ENCODE measurements at regions not wholly inside any gene's neighbourhood (a gene's known extent, or its start where the extent isn't known, plus 50 kb on each side); places are given as distances from the start of the nearest gene placed in this dataset.
A peak's percentile ranks its signal among the peaks of the same experiment; 100 is the strongest.

DNA sequence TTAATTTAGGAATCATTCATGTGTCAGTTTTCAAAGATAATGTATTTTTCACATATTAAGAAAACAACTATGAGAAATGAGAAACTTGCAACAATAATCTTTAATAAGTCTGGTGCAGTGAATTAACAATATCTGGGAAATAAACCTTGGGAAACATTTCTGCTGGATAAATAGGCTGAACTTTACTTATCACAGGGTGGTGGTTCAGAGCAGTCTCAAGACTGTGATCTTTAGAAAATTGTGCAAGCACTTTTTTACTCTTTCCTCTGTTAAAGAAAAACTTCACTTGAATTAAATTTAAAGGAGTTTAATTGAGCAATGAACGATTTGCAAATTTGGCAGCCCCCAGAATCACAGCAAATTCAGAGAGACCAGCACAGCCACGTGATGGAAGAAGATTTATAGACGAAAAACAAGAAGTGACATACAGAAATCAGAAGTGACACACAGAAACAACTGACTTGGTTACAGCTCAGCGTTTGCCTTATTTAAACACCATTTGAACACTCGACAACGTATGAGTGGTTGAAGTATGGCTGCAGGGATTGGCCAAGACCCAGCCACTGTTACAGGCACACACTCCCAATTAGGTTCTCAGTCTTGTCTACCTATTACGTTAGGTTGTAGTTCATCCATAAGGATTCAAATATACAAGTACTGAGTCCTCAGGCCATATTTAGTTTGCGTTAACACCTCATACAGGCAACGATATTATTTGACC lies 631.9 kb downstream of the SLCO4C1 start:
- Histone ChIP-seq H3K23ac (ENCODE audit: low read length in 2 of 2) (no peak overlapping the region), H3K79me1 (replicated peaks; ENCODE audit: low read length, poor library complexity, severe bottlenecking) (no peaks in the 10 kb centered on the region), H3K27ac (ENCODE audit: low read length, poor library complexity, severe bottlenecking) (no peak overlapping the region), H3K27me3 (ENCODE audit: control insufficient read depth in 1 of 2, insufficient read depth in 1 of 2, low read length in 2 of 2) (no peaks in the 10 kb centered on the region), H2BK12ac (ENCODE audit: low read length in 2 of 2) (no peak overlapping the region), H3K4me1 (ENCODE audit: control insufficient read depth, insufficient read depth, low read depth, low read length) (no peaks in the 10 kb centered on the region), H2BK120ac (ENCODE audit: low read depth, low read length) (no peak overlapping the region), H4K91ac (ENCODE audit: low read length) (no peak overlapping the region), H2AFZ (ENCODE audit: low read depth, low read length) (peak overlapping the region; percentile 71), H3K18ac (ENCODE audit: low read depth in 1 of 2, low read length in 2 of 2) (no peak overlapping the region), H2AK5ac (ENCODE audit: low read length, severe bottlenecking) (no peak overlapping the region), H3K14ac (ENCODE audit: low read length in 2 of 2) (no peak overlapping the region), H3K9me3 (ENCODE audit: control insufficient read depth, low read length) (no peaks in the 10 kb centered on the region), H3K4ac (ENCODE audit: low read depth in 1 of 2, low read length in 2 of 2) (no peak overlapping the region), H3K4me2 (ENCODE audit: low read length, poor library complexity, severe bottlenecking) (no peak overlapping the region), H3K36me3 (ENCODE audit: control insufficient read depth in 1 of 2, insufficient read depth in 2 of 2, low read depth in 1 of 2, low read length in 2 of 2) (no peaks in the 10 kb centered on the region), H4K8ac (ENCODE audit: low read length) (no peak overlapping the region), H2BK5ac (ENCODE audit: low read depth, low read length, poor library complexity, severe bottlenecking) (no peak overlapping the region), H2BK15ac (ENCODE audit: low read depth, poor library complexity, severe bottlenecking) (no peak overlapping the region), H3K9ac (ENCODE audit: low read length) (no peak overlapping the region), H3K4me3 (ENCODE audit: insufficient read depth in 1 of 2, low read depth in 1 of 2, low read length in 2 of 2) (no peak overlapping the region)
- no peak for DNase-seq
- WGBS: 80% methylated on average over 7 of the region's 9 CpGs

DNA sequence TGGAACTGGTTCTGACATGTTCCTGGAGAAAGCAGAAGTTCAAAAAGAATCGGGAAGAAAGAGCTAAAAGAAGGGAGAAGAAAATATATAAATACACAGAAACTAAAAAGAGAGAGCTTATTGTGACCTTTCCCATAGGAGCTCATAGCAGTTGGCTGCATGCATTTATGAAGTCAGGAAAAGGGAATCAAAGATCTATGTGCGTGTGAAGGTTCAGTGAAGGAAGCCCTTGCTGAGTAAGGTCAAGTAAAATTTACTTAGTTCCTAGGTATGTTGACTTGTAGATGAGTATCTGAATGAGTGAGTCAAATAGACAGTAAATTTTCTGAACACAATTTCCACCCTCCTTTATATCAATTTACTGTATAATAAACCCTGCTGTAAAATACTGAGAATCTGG lies 632.5 kb downstream of the SLCO4C1 start:
- Histone ChIP-seq H3K36me3 (ENCODE audit: control insufficient read depth in 1 of 2, insufficient read depth in 2 of 2, low read depth in 1 of 2, low read length in 2 of 2) (no peaks in the 10 kb centered on the region), H2BK12ac (ENCODE audit: low read length in 2 of 2) (no peak overlapping the region), H2AK5ac (ENCODE audit: low read length, severe bottlenecking) (no peak overlapping the region), H2BK15ac (ENCODE audit: low read depth, poor library complexity, severe bottlenecking) (no peak overlapping the region), H3K79me1 (replicated peaks; ENCODE audit: low read length, poor library complexity, severe bottlenecking) (no peaks in the 10 kb centered on the region), H4K8ac (ENCODE audit: low read length) (no peak overlapping the region), H2BK120ac (ENCODE audit: low read depth, low read length) (no peak overlapping the region), H3K18ac (ENCODE audit: low read depth in 1 of 2, low read length in 2 of 2) (no peak overlapping the region), H3K27ac (ENCODE audit: low read length, poor library complexity, severe bottlenecking) (no peak overlapping the region), H2BK5ac (ENCODE audit: low read depth, low read length, poor library complexity, severe bottlenecking) (no peak overlapping the region), H3K4me1 (ENCODE audit: control insufficient read depth, insufficient read depth, low read depth, low read length) (no peaks in the 10 kb centered on the region), H3K27me3 (ENCODE audit: control insufficient read depth in 1 of 2, insufficient read depth in 1 of 2, low read length in 2 of 2) (no peaks in the 10 kb centered on the region), H3K4ac (ENCODE audit: low read depth in 1 of 2, low read length in 2 of 2) (no peak overlapping the region), H2AFZ (ENCODE audit: low read depth, low read length) (no peak overlapping the region), H3K4me3 (ENCODE audit: insufficient read depth in 1 of 2, low read depth in 1 of 2, low read length in 2 of 2) (no peak overlapping the region), H3K9ac (ENCODE audit: low read length) (no peak overlapping the region), H3K23ac (ENCODE audit: low read length in 2 of 2) (no peak overlapping the region), H3K14ac (ENCODE audit: low read length in 2 of 2) (no peak overlapping the region), H3K9me3 (ENCODE audit: control insufficient read depth, low read length) (no peaks in the 10 kb centered on the region), H4K91ac (ENCODE audit: low read length) (no peak overlapping the region), H3K4me2 (ENCODE audit: low read length, poor library complexity, severe bottlenecking) (no peak overlapping the region)
- DNase-seq: no peak
- 92% methylated on average over 1 of the region's 2 CpGs for WGBS

- Histone ChIP-seq H3K9me3 (ENCODE audit: control insufficient read depth, low read length) (no peaks in the 10 kb centered on the region), H2AFZ (ENCODE audit: low read depth, low read length) (no peak overlapping the region), H3K4ac (ENCODE audit: low read depth in 1 of 2, low read length in 2 of 2) (no peak overlapping the region)
These were observed 633.8 kb downstream of the SLCO4C1 start for GRCh38 chr5:101662263-101662662.

DNA sequence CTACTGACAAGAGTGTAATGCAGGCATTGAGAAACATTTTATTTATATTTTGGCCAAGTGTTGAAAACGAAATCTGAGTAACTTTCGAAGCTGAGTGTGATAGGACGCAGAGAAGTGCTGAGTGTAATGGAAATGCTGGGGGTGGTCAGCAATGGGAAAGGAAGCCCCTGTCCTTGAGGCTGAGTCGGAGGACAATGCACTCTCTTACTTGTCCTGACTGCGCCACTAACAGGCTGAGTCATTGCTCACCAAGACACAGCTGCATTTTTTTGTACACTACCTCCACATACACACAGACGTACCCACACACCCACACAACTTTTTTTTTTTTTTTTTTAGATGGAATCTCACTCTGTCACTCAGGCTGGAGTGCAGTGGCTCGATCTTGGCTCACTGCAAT lies 637.7 kb downstream of the SLCO4C1 start:
- 56% methylated on average over 7 of the region's 7 CpGs for WGBS
- H3K4me2 ChIP-seq (ENCODE audit: low read length, poor library complexity, severe bottlenecking): no peak overlapping the region
- DNase-seq: no peak
- no peak overlapping the region for H2BK120ac ChIP-seq (ENCODE audit: low read depth, low read length)
- no peak overlapping the region for H4K91ac ChIP-seq (ENCODE audit: low read length)
- no peak overlapping the region for H2BK12ac ChIP-seq (ENCODE audit: low read length in 2 of 2)
- no peak overlapping the region for H2AK5ac ChIP-seq (ENCODE audit: low read length, severe bottlenecking)
- no peaks in the 10 kb centered on the region for H3K27me3 ChIP-seq (ENCODE audit: control insufficient read depth in 1 of 2, insufficient read depth in 1 of 2, low read length in 2 of 2)
- no peak overlapping the region for H3K9ac ChIP-seq (ENCODE audit: low read length)
- no peak overlapping the region for H2AFZ ChIP-seq (ENCODE audit: low read depth, low read length)
- H3K79me1 ChIP-seq (replicated peaks; ENCODE audit: low read length, poor library complexity, severe bottlenecking): no peaks in the 10 kb centered on the region
- H3K18ac ChIP-seq (ENCODE audit: low read depth in 1 of 2, low read length in 2 of 2): no peak overlapping the region
- no peak overlapping the region for H2BK15ac ChIP-seq (ENCODE audit: low read depth, poor library complexity, severe bottlenecking)
- H3K36me3 ChIP-seq (ENCODE audit: control insufficient read depth in 1 of 2, insufficient read depth in 2 of 2, low read depth in 1 of 2, low read length in 2 of 2): no peaks in the 10 kb centered on the region
- H3K4me3 ChIP-seq (ENCODE audit: insufficient read depth in 1 of 2, low read depth in 1 of 2, low read length in 2 of 2): no peak overlapping the region
- H3K9me3 ChIP-seq (ENCODE audit: control insufficient read depth, low read length): no peaks in the 10 kb centered on the region
- no peaks in the 10 kb centered on the region for H3K4me1 ChIP-seq (ENCODE audit: control insufficient read depth, insufficient read depth, low read depth, low read length)
- H4K8ac ChIP-seq (ENCODE audit: low read length): no peak overlapping the region
- H3K14ac ChIP-seq (ENCODE audit: low read length in 2 of 2): no peak overlapping the region
- no peak overlapping the region for H3K27ac ChIP-seq (ENCODE audit: low read length, poor library complexity, severe bottlenecking)
- H3K4ac ChIP-seq (ENCODE audit: low read depth in 1 of 2, low read length in 2 of 2): no peak overlapping the region
- no peak overlapping the region for H2BK5ac ChIP-seq (ENCODE audit: low read depth, low read length, poor library complexity, severe bottlenecking)
- H3K23ac ChIP-seq (ENCODE audit: low read length in 2 of 2): no peak overlapping the region

More at GRCh38 chr5:101662263-101662662, 633.8 kb downstream of the SLCO4C1 start:
- Histone ChIP-seq H3K23ac (ENCODE audit: low read length in 2 of 2) (no peak overlapping the region), H3K79me1 (replicated peaks; ENCODE audit: low read length, poor library complexity, severe bottlenecking) (no peaks in the 10 kb centered on the region), H3K36me3 (ENCODE audit: control insufficient read depth in 1 of 2, insufficient read depth in 2 of 2, low read depth in 1 of 2, low read length in 2 of 2) (no peaks in the 10 kb centered on the region), H2BK120ac (ENCODE audit: low read depth, low read length) (no peak overlapping the region), H2BK12ac (ENCODE audit: low read length in 2 of 2) (no peak overlapping the region), H2BK15ac (ENCODE audit: low read depth, poor library complexity, severe bottlenecking) (no peak overlapping the region), H3K18ac (ENCODE audit: low read depth in 1 of 2, low read length in 2 of 2) (no peak overlapping the region), H4K8ac (ENCODE audit: low read length) (no peak overlapping the region), H3K4me1 (ENCODE audit: control insufficient read depth, insufficient read depth, low read depth, low read length) (no peaks in the 10 kb centered on the region), H4K91ac (ENCODE audit: low read length) (no peak overlapping the region), H3K14ac (ENCODE audit: low read length in 2 of 2) (no peak overlapping the region), H3K27ac (ENCODE audit: low read length, poor library complexity, severe bottlenecking) (no peak overlapping the region), H3K4me3 (ENCODE audit: insufficient read depth in 1 of 2, low read depth in 1 of 2, low read length in 2 of 2) (no peak overlapping the region), H3K4me2 (ENCODE audit: low read length, poor library complexity, severe bottlenecking) (no peak overlapping the region), H2AK5ac (ENCODE audit: low read length, severe bottlenecking) (no peak overlapping the region), H3K9ac (ENCODE audit: low read length) (no peak overlapping the region), H3K27me3 (ENCODE audit: control insufficient read depth in 1 of 2, insufficient read depth in 1 of 2, low read length in 2 of 2) (no peaks in the 10 kb centered on the region), H2BK5ac (ENCODE audit: low read depth, low read length, poor library complexity, severe bottlenecking) (no peak overlapping the region)
- DNase-seq: no peak

All from mesenchymal stem cell (in vitro differentiated cells and primary cell).